Tongue (tissue), 1 donor: ENCODE measurements at regions not wholly inside any gene's neighbourhood (a gene's known extent, or its start where the extent isn't known, plus 50 kb on each side); places are given as distances from the start of the nearest gene placed in this dataset.
"Not testable (repeated sequence)": the region's sequence is repeated elsewhere in the genome, so short reads cannot be mapped to it uniquely, and the experiment has no call there.

Experiments
- DNase-seq: peaks from one replicate; pipeline ENCODE4 v3.0.0-alpha.2; 2015

- DNase-seq = no peak
These were observed 738.3 kb upstream of the EEF2KMT start for GRCh38 chr16:5835876-5836275.

DNA sequence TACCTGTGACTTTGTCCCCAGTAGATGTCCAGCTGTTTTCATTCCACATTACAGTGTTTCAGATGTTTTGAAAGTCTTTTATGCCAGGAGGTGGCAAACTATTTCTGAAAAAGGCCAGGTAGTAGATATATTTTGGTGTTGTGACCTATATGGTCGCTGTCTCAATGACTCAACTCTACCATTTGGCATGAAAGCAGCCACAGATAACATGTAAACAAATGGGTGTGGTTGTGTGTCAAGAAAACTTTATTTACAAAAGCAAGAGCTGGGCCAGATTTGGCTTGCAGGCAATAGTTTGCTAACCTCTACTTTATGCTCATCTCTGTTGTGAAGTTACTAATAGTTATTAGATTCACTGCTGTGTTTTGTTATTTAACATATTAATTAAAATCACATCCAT lies 728.7 kb upstream of the EEF2KMT start:
- DNase-seq = no peak

- DNase-seq = no peak
These were observed 722.9 kb upstream of the EEF2KMT start for GRCh38 chr16:5820472-5820871.

- DNase-seq = no peak
These were observed 718.1 kb upstream of the EEF2KMT start for GRCh38 chr16:5815570-5816237.

GRCh38 chr16:5801396-5801795 lies 703.8 kb upstream of the EEF2KMT start:
- no peak for DNase-seq

- no peak for DNase-seq
These were observed 696.0 kb upstream of the EEF2KMT start for GRCh38 chr16:5793556-5793955.

- DNase-seq = no peak
These were observed 693.5 kb upstream of the EEF2KMT start for GRCh38 chr16:5791011-5791657.

- DNase-seq = no peak
These were observed 692.9 kb upstream of the EEF2KMT start for GRCh38 chr16:5790512-5790911.

- DNase-seq = no peak
These were observed 691.4 kb upstream of the EEF2KMT start for GRCh38 chr16:5789033-5789432.

DNA sequence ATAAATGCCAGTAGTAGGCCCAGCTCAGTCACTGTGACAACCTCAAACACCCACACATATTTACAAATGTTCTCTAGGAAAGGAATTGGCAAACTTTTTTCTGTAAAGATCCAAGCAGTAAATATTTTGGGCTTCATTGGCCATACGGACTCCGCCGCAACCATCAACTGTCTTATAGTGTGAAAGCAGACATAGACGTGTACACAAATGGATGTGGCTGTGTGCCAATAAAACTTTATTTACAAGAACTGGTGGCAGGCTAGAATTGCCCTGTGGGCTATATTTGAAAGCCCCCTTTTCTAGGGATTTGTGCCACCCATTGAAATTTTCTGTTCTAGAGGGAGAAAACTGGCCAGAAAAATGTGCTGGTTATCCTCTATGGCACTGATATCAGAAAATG lies 683.8 kb upstream of the EEF2KMT start:
- no peak for DNase-seq

DNA sequence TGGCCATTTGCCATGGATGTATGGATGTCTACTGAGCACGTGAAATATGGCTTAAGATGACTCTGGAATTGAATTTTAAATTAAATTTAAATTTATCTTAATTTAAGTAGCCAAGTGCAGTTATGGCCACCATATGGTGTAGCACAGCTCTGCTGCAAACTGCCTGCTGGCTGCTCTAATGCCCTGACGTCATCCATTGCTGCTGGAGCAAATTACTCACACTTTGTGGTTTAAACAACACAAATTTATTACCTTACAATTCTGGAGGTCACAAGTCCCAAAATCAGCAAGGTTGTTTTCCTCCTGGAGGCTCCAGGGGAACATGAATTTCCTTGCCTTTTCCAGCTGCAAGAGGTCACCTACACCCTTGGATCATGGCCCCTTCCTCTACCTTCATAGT lies 679.3 kb upstream of the EEF2KMT start:
- no peak for DNase-seq

DNA sequence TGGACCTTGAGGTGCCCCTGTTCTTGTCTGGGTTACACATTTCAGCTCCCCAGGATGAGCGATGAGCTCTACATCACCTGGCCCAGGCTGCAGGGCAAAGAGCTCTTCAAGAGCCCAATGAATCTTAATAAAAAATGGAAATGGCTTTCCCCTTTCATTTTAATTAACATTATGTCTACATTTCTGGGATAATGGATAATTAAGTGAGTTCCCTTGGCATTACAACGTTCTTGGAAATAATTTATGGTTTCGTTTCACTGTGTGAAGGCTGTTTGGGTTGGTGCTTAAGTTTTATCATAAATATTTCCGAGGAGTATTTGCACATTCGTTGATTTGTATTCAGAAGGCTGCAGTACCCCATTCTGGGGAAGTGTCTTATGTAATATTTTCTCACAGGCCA lies 678.3 kb upstream of the EEF2KMT start:
- no peak for DNase-seq

GRCh38 chr16:5770118-5770517 lies 672.5 kb upstream of the EEF2KMT start:
- DNase-seq = no peak

DNA sequence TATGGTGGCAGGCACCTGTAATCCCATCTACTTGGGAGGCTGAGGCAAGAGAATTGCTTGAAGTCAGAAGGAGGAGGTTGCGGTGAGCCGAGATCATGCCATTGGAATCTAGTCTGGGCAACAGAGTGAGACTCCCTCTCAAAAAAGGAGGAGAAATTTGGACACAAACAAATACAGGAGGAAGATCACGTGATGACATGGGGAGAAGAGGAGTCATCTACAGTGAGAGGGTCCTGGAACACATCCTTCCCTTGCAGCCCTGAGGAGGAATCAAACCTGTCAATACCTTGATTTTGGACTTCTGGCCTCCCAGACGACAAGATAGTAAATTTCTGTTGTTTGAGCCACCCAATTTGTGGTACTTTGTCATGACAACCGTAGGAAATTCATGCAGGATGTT lies 671.9 kb upstream of the EEF2KMT start:
- DNase-seq = no peak

DNA sequence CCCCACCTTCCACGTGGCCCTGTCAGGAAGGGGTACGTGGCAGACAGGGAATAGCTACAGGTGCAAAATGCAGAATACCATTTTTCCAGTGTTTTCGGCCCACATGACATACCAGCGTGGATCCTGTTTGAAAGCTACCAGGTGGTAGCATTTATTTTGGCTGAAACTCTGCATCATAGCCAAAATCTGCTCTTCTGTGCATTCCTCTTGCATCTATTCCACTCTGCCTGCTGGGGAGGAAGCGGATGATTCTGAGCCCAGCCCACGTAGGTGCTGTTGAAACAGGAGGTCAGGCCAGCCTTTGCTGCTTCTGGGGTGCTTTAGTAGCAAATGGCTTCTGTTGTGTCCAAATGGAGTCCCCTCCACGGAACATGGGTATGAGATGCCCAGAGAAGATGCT lies 670.9 kb upstream of the EEF2KMT start:
- DNase-seq = no peak

DNA sequence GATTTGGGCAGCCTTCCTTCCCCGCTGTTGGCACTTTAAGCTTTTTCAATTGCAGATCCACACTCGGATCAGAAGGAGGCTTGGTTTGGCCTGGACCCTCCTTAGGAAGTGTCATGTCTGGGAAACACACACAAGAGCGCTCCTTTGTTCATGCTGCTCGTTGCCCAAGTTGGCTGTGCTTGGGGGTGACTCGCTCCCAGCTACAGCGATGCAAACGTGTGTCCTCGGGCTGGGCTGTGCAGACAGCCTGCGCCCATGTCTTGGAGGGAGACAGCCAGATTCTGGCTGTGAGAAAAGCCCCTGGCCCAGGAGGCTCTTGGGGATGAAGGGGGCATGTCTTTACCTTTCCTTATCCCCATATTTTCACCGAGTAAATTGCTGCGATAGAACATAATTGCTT lies 665.6 kb upstream of the EEF2KMT start:
- no peak for DNase-seq

- no peak for DNase-seq
These were observed 664.8 kb upstream of the EEF2KMT start for GRCh38 chr16:5762362-5762761.

GRCh38 chr16:5761592-5761991 lies 664.0 kb upstream of the EEF2KMT start:
- no peak for DNase-seq

DNA sequence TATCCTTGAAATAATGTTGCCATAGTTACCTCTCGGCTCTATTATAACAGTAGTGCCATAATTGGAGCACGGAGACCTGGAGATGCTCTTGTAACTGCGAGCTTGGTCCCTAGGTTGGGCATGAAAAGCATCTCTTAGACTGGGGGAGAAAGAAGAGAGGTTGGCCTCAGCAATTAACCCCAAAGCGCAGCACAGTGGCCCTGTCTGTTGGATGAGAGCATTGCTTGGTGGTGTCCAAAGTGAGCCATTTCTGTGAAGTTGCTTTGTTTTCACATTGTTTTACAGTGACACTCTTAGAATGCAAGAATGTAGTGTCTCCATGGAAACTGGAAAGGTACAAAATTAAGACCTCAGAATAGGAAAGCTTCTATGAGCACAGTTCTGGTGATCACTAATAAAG lies 660.7 kb upstream of the EEF2KMT start:
- DNase-seq = no peak

GRCh38 chr16:5756969-5757368 lies 659.4 kb upstream of the EEF2KMT start:
- no peak for DNase-seq

GRCh38 chr16:5753381-5753780 lies 655.8 kb upstream of the EEF2KMT start:
- DNase-seq = no peak

GRCh38 chr16:5751216-5751615 lies 653.6 kb upstream of the EEF2KMT start:
- DNase-seq = no peak

- not testable (repeated sequence) for DNase-seq
These were observed 652.8 kb upstream of the EEF2KMT start for GRCh38 chr16:5750439-5750838.

DNA sequence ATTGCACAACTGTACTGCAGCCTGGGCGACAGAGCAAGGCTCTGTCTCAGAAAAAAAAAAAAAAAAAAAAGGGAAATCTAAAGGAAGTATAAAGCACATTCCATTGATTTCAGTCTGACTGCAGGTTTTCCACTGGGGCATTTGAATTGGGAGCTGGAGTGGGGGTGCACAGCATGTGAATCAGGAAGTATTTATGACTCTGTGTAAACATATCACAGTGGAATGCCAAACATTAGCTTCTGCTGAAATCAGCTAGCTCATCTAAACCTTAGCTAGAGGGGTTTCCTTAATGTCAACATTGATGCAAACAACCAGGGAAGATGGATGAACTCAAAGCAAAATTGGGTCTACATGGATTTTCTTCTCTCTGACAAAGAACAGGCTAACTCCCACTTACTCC lies 641.0 kb upstream of the EEF2KMT start:
- DNase-seq = no peak
